ENCODE measurements at regions not wholly inside any gene's neighbourhood (a gene's known extent, or its start where the extent isn't known, plus 50 kb on each side); places are given as distances from the start of the nearest gene placed in this dataset.

DNA sequence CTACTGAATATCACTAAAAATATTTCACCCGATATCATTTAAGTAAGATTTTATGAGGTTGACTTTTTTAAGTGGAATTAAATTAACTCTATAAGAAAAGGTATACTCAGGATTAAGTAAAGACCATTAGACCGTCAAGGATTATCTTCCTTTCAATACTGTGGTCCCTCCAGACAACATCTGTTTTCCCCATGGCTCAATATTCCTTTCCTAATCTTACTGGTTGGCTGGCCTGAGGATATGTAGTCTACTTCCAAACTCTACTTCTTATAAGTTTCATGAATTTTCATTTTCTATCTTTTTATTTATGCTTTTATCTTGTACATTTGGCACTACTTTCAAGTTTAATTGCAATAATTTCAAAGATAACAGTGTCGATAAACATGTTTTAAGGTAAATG, 725.4 kb downstream of the PCDH7 start:
- TF ChIP-seq EP300 (IDR thresholded peaks at IDR 0.05; ENCODE audit: borderline replicate concordance in 1 of 2, low read depth in 2 of 2, low read length in 2 of 2) = no peak
- TF ChIP-seq ZNF274 (IDR thresholded peaks at IDR 0.05; ENCODE audit: borderline replicate concordance, extremely low read depth, low read length) = no peak
- TF ChIP-seq, protein P1, sequence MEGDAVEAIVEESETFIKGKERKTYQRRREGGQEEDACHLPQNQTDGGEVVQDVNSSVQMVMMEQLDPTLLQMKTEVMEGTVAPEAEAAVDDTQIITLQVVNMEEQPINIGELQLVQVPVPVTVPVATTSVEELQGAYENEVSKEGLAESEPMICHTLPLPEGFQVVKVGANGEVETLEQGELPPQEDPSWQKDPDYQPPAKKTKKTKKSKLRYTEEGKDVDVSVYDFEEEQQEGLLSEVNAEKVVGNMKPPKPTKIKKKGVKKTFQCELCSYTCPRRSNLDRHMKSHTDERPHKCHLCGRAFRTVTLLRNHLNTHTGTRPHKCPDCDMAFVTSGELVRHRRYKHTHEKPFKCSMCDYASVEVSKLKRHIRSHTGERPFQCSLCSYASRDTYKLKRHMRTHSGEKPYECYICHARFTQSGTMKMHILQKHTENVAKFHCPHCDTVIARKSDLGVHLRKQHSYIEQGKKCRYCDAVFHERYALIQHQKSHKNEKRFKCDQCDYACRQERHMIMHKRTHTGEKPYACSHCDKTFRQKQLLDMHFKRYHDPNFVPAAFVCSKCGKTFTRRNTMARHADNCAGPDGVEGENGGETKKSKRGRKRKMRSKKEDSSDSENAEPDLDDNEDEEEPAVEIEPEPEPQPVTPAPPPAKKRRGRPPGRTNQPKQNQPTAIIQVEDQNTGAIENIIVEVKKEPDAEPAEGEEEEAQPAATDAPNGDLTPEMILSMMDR (IDR thresholded peaks at IDR 0.05; ENCODE audit: control extremely low read depth in 1 of 3, insufficient read depth in 1 of 3, low read depth in 1 of 3, low read length in 3 of 3) = no peak
- no peak for TF ChIP-seq TAF1 (IDR thresholded peaks at IDR 0.05; ENCODE audit: low read depth, low read length)
- no peak for TF ChIP-seq JUND (IDR thresholded peaks at IDR 0.05; ENCODE audit: low read length)
- no peak for TF ChIP-seq EGR1 (IDR thresholded peaks at IDR 0.05; ENCODE audit: borderline replicate concordance, low read depth, low read length)
